Chondrocyte (in vitro differentiated cells): ENCODE measurements at regions not wholly inside any gene's neighbourhood (a gene's known extent, or its start where the extent isn't known, plus 50 kb on each side); places are given as distances from the start of the nearest gene placed in this dataset.
A peak's percentile ranks its signal among the peaks of the same experiment; 100 is the strongest.

Source experiments
- DNase-seq: peaks from one replicate; pipeline ENCODE4 v3.0.0; 2021; ENCODE audit warnings: mixed read lengths, low spot score
- H3K27ac Mint-ChIP-seq: one replicate; pipeline ENCODE4 v1.8.0; 2021; ENCODE audit warnings: mild to moderate bottlenecking, moderate library complexity, mixed read lengths; ENCODE audit not compliant: unreplicated experiment
- H3K27me3 Mint-ChIP-seq: 2 replicates; pipeline ENCODE4 v1.8.0; 2021; ENCODE audit warnings: low read depth, mixed read lengths
- H3K36me3 Mint-ChIP-seq: 2 replicates; pipeline ENCODE4 v1.8.0; 2021; ENCODE audit warnings: low read depth, mixed read lengths
- H3K4me1 Mint-ChIP-seq: 2 replicates; pipeline ENCODE4 v1.8.0; 2021; ENCODE audit warnings: low read depth, mild to moderate bottlenecking, mixed read lengths
- H3K4me3 Mint-ChIP-seq: one replicate; pipeline ENCODE4 v1.8.0; 2021; ENCODE audit warnings: mild to moderate bottlenecking, moderate library complexity, mixed read lengths; ENCODE audit not compliant: unreplicated experiment
- H3K9me3 Mint-ChIP-seq: 2 replicates; pipeline ENCODE4 v1.8.0; 2021; ENCODE audit warnings: low read depth, mixed read lengths
- CTCF ChIP-seq: fragments of 200-600 bp; sonication (generic); IDR thresholded peaks from 2 replicates; pipeline ENCODE4 v1.5.0; 2021; ENCODE audit warnings: antibody characterized with exemption, mild to moderate bottlenecking, moderate library complexity

GRCh38 chr5:15092801-15093200 is 221.2 kb upstream of the ANKH start:
- peaks cover 4% of the 10 kb centered on the region for H3K9me3 Mint-ChIP-seq
- no peak for TF ChIP-seq CTCF
- H3K27ac Mint-ChIP-seq = no peak overlapping the region
- H3K4me3 Mint-ChIP-seq = no peak overlapping the region
- no peak for DNase-seq
- H3K4me1 Mint-ChIP-seq = no peaks in the 10 kb centered on the region
- peaks cover 12% of the 10 kb centered on the region for H3K27me3 Mint-ChIP-seq
- peaks cover 3% of the 10 kb centered on the region for H3K36me3 Mint-ChIP-seq

GRCh38 chr5:15085671-15086070 is 214.1 kb upstream of the ANKH start:
- H3K36me3 Mint-ChIP-seq = peaks cover 2% of the 10 kb centered on the region
- peaks cover 11% of the 10 kb centered on the region for H3K27me3 Mint-ChIP-seq
- no peak overlapping the region for H3K4me3 Mint-ChIP-seq
- no peak for DNase-seq
- peaks cover 20% of the 10 kb centered on the region for H3K4me1 Mint-ChIP-seq
- TF ChIP-seq CTCF = no peak
- no peak overlapping the region for H3K27ac Mint-ChIP-seq
- peaks cover 7% of the 10 kb centered on the region for H3K9me3 Mint-ChIP-seq

GRCh38 chr5:15082096-15082495 is 210.5 kb upstream of the ANKH start:
- Mint-ChIP-seq H3K36me3 (no peaks in the 10 kb centered on the region), H3K4me3 (no peak overlapping the region), H3K4me1 (peaks cover 39% of the 10 kb centered on the region), H3K9me3 (peaks cover 3% of the 10 kb centered on the region), H3K27ac (no peak overlapping the region), H3K27me3 (no peaks in the 10 kb centered on the region)
- no peak for TF ChIP-seq CTCF
- no peak for DNase-seq

GRCh38 chr5:15080219-15080618 is 208.6 kb upstream of the ANKH start:
- H3K27ac Mint-ChIP-seq = peak overlapping the region; percentile 13
- H3K36me3 Mint-ChIP-seq = no peaks in the 10 kb centered on the region
- H3K27me3 Mint-ChIP-seq = no peaks in the 10 kb centered on the region
- H3K4me3 Mint-ChIP-seq = no peak overlapping the region
- DNase-seq = no peak
- H3K4me1 Mint-ChIP-seq = peaks cover 22% of the 10 kb centered on the region
- H3K9me3 Mint-ChIP-seq = peaks cover 3% of the 10 kb centered on the region
- TF ChIP-seq CTCF = no peak

- Mint-ChIP-seq H3K27me3 (no peaks in the 10 kb centered on the region), H3K9me3 (peaks cover 3% of the 10 kb centered on the region), H3K27ac (peak overlapping the region; percentile 77), H3K4me3 (no peak overlapping the region), H3K4me1 (peaks cover 25% of the 10 kb centered on the region), H3K36me3 (no peaks in the 10 kb centered on the region)
- TF ChIP-seq CTCF = no peak
- no peak for DNase-seq
Observed at GRCh38 chr5:15079566-15079965, 208.0 kb upstream of the ANKH start.
